ENCODE measurements at regions not wholly inside any gene's neighbourhood (a gene's known extent, or its start where the extent isn't known, plus 50 kb on each side); places are given as distances from the start of the nearest gene placed in this dataset.

DNA sequence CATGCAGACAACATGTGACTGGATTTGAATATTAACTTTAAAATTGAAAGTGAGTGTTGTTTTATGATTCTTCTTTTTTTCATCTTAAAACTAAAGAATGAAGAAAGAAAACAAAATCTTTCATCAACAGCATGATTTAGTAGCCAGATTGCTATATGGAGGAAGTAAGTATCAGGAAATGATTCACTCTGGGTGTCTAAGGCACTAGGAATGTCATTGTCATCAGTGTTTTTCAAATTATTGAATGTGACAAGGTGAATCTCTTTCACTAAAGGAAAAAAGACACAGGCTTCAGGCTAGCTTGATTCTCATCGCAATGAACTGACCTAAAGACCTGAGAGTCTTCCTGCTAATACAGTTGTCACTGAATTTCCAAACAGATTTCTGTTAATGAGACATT, 430.1 kb downstream of the FBXO15 start:
- no peak overlapping the region for H3K9ac ChIP-seq (ENCODE audit: insufficient read depth, low read length)
- H2AFZ ChIP-seq (ENCODE audit: low read length) = no peak overlapping the region
- H4K20me1 ChIP-seq (ENCODE audit: control insufficient read depth, extremely low read depth, insufficient read depth, low read length) = no peaks in the 10 kb centered on the region
- no peaks in the 10 kb centered on the region for H3K27me3 ChIP-seq (ENCODE audit: control insufficient read depth, insufficient read depth, low read length)
- no peak for TF ChIP-seq EZH2 (IDR thresholded peaks at IDR 0.05; ENCODE audit: low read length, missing control alignments)
- TF ChIP-seq CTCF (conservative IDR thresholded peaks at IDR 0.05 in 1 of 2, IDR thresholded peaks at IDR 0.05 in 1 of 2; ENCODE audit: low read depth in 1 of 2, low read length in 2 of 2) = no peak
- no peaks in the 10 kb centered on the region for H3K79me2 ChIP-seq (ENCODE audit: control insufficient read depth, insufficient read depth, low read length)
- H3K36me3 ChIP-seq (ENCODE audit: control insufficient read depth, insufficient read depth, low read length) = no peaks in the 10 kb centered on the region
- H3K27ac ChIP-seq (ENCODE audit: insufficient read depth, low read length) = no peak overlapping the region
- no peak overlapping the region for H3K4me3 ChIP-seq (replicated peaks in 1 of 4; ENCODE audit: control extremely low read depth in 1 of 4, insufficient read depth in 1 of 4, low read depth in 3 of 4, low read length in 4 of 4)
- peaks cover 2% of the 10 kb centered on the region for H3K4me1 ChIP-seq (ENCODE audit: control insufficient read depth, extremely low read depth, insufficient read depth, low read length)
- no peaks in the 10 kb centered on the region for H3K9me3 ChIP-seq (ENCODE audit: control insufficient read depth, insufficient read depth, low read depth, low read length)
- H3K4me2 ChIP-seq (ENCODE audit: extremely low read depth, insufficient read depth, low read length) = no peak overlapping the region
- peak in 1 of 2 donors; percentile 34 for DNase-seq (ENCODE audit: low read depth in 2 of 2)

GRCh38 chr18:73715210-73715670, 432.4 kb downstream of the FBXO15 start:
- peak in 1 of 2 donors; percentile 70 for DNase-seq (ENCODE audit: low read depth in 2 of 2)
- Histone ChIP-seq H2AFZ (ENCODE audit: low read length) (peak overlapping the region; percentile 75), H3K27me3 (ENCODE audit: control insufficient read depth, insufficient read depth, low read length) (no peaks in the 10 kb centered on the region)

DNA sequence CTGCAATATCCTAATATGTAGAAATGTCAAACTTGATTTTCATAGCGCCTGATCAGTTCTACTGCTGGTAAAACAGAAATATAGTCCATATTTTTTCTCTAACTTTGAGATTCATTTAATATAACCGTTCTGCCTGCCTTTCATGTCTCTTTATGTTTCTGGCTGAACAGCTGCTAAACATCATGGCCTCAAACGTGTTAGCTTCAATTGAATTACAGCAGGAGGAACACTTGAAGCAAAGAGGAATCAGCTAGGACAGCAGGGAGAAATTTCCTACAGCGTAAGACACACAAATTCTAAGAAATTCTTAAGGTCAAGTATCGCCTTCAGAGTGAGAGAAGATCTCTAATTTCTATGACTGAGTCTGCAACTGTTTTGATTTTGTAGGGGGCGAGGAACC, 433.2 kb downstream of the FBXO15 start:
- TF ChIP-seq EZH2 (IDR thresholded peaks at IDR 0.05; ENCODE audit: low read length, missing control alignments) = no peak
- no peak for TF ChIP-seq CTCF (conservative IDR thresholded peaks at IDR 0.05 in 1 of 2, IDR thresholded peaks at IDR 0.05 in 1 of 2; ENCODE audit: low read depth in 1 of 2, low read length in 2 of 2)
- H3K27me3 ChIP-seq (ENCODE audit: control insufficient read depth, insufficient read depth, low read length) = no peaks in the 10 kb centered on the region
- no peak overlapping the region for H3K9ac ChIP-seq (ENCODE audit: insufficient read depth, low read length)
- no peak overlapping the region for H3K27ac ChIP-seq (ENCODE audit: insufficient read depth, low read length)
- no peak overlapping the region for H3K4me2 ChIP-seq (ENCODE audit: extremely low read depth, insufficient read depth, low read length)
- H3K4me1 ChIP-seq (ENCODE audit: control insufficient read depth, extremely low read depth, insufficient read depth, low read length) = peaks cover 2% of the 10 kb centered on the region
- DNase-seq (ENCODE audit: low read depth in 2 of 2) = no peak
- H4K20me1 ChIP-seq (ENCODE audit: control insufficient read depth, extremely low read depth, insufficient read depth, low read length) = no peaks in the 10 kb centered on the region
- no peaks in the 10 kb centered on the region for H3K9me3 ChIP-seq (ENCODE audit: control insufficient read depth, insufficient read depth, low read depth, low read length)
- H3K79me2 ChIP-seq (ENCODE audit: control insufficient read depth, insufficient read depth, low read length) = no peaks in the 10 kb centered on the region
- H2AFZ ChIP-seq (ENCODE audit: low read length) = peak overlapping the region; percentile 12
- no peaks in the 10 kb centered on the region for H3K36me3 ChIP-seq (ENCODE audit: control insufficient read depth, insufficient read depth, low read length)
- no peak overlapping the region for H3K4me3 ChIP-seq (replicated peaks in 1 of 4; ENCODE audit: control extremely low read depth in 1 of 4, insufficient read depth in 1 of 4, low read depth in 3 of 4, low read length in 4 of 4)

More at GRCh38 chr18:73715210-73715670, 432.4 kb downstream of the FBXO15 start:
- Histone ChIP-seq H4K20me1 (ENCODE audit: control insufficient read depth, extremely low read depth, insufficient read depth, low read length) (no peaks in the 10 kb centered on the region), H3K9ac (ENCODE audit: insufficient read depth, low read length) (no peak overlapping the region), H3K4me2 (ENCODE audit: extremely low read depth, insufficient read depth, low read length) (peak overlapping the region; percentile 78), H3K36me3 (ENCODE audit: control insufficient read depth, insufficient read depth, low read length) (no peaks in the 10 kb centered on the region), H3K4me3 (replicated peaks in 1 of 4; ENCODE audit: control extremely low read depth in 1 of 4, insufficient read depth in 1 of 4, low read depth in 3 of 4, low read length in 4 of 4) (peak overlapping the region in 3 of 4 experiments; percentile 22 to 53 (median 40)), H3K27ac (ENCODE audit: insufficient read depth, low read length) (peak overlapping the region; percentile 15), H3K4me1 (ENCODE audit: control insufficient read depth, extremely low read depth, insufficient read depth, low read length) (peaks cover 2% of the 10 kb centered on the region), H3K79me2 (ENCODE audit: control insufficient read depth, insufficient read depth, low read length) (no peaks in the 10 kb centered on the region), H3K9me3 (ENCODE audit: control insufficient read depth, insufficient read depth, low read depth, low read length) (no peaks in the 10 kb centered on the region)
- TF ChIP-seq CTCF (conservative IDR thresholded peaks at IDR 0.05 in 1 of 2, IDR thresholded peaks at IDR 0.05 in 1 of 2; ENCODE audit: low read depth in 1 of 2, low read length in 2 of 2) (no peak), EZH2 (IDR thresholded peaks at IDR 0.05; ENCODE audit: low read length, missing control alignments) (no peak)

Data from fibroblast of lung (primary cell).